Tibial nerve (tissue), 4 donors: ENCODE measurements at regions not wholly inside any gene's neighbourhood (a gene's known extent, or its start where the extent isn't known, plus 50 kb on each side); places are given as distances from the start of the nearest gene placed in this dataset.
A peak's percentile ranks its signal among the peaks of the same experiment; 100 is the strongest.

Source experiments
- DNase-seq, 2 donors: peaks; one replicate each; pipeline ENCODE4 v3.0.0-alpha.2; 2019; ENCODE audit warnings: low spot score in 2 of 2
- H3K27ac ChIP-seq, 4 donors: fragments of 200-600 bp; sonication (generic) in 3 of 4; one replicate each; pipeline ENCODE4 v1.5.1; 2017 to 2019; ENCODE audit warnings: mild to moderate bottlenecking in 1 of 4
- H3K27me3 ChIP-seq, 2 donors: fragments of 200-600 bp; sonication (generic) in 1 of 2; one replicate each; pipeline versions ENCODE4 v1.5.1 to v1.6.0; 2017 to 2019
- H3K36me3 ChIP-seq, 3 donors: fragments of 200-600 bp; sonication (generic); one replicate each; pipeline ENCODE4 v1.5.1; 2018 to 2019
- H3K4me1 ChIP-seq, 4 donors: fragments of 200-600 bp; sonication (generic) in 3 of 4; one replicate each; pipeline ENCODE4 v1.5.1; 2017 to 2019
- H3K4me3 ChIP-seq, 4 donors: fragments of 200-600 bp; sonication (generic) in 3 of 4; one replicate each; pipeline ENCODE4 v1.5.1; 2017 to 2019; ENCODE audit warnings: mild to moderate bottlenecking in 1 of 4, moderate library complexity in 1 of 4
- H3K9me3 ChIP-seq, 4 donors: fragments of 200-600 bp; sonication (generic) in 3 of 4; one replicate each; pipeline ENCODE4 v1.5.1; 2017 to 2019
- CTCF ChIP-seq, 5 experiments: fragments of 200-600 bp in 3 of 5; fragments of 450-650 bp in 2 of 5; sonication (generic) in 3 of 5; IDR thresholded peaks; one replicate each; pipeline ENCODE4 v1.5.1; 2016 to 2019; ENCODE audit warnings: antibody characterized with exemption in 5 of 5, mild to moderate bottlenecking in 3 of 5, moderate library complexity in 2 of 5
- EP300 ChIP-seq, 2 donors: sonication (generic); formaldehyde crosslinking; IDR thresholded peaks; one replicate each; pipeline ENCODE4 v1.6.1; 2017; ENCODE audit warnings: antibody characterized with exemption in 2 of 2, mild to moderate bottlenecking in 1 of 2
- POLR2A ChIP-seq, 2 donors: fragments of 450-650 bp; IDR thresholded peaks; one replicate each; pipeline ENCODE4 v1.6.1; 2017; ENCODE audit warnings: antibody characterized with exemption in 2 of 2, mild to moderate bottlenecking in 2 of 2, moderate library complexity in 2 of 2
- WGBS, 2 donors: methylation state at CpG; one replicate each; pipeline ENCODE4 v1.1.5; 2018; 5-methylcytosine and 5-hydroxymethylcytosine counted together

- WGBS, 2 donors: 94 to 97% methylated on average over 2 to 3 of the region's 3 CpGs
- Histone ChIP-seq H3K27me3 (no peaks in the 10 kb centered on the region), H3K9me3 (no peaks in the 10 kb centered on the region), H3K27ac (no peak overlapping the region), H3K36me3 (no peaks in the 10 kb centered on the region), H3K4me1 (no peaks in the 10 kb centered on the region), H3K4me3 (no peak overlapping the region)
- no peak for DNase-seq
- TF ChIP-seq EP300 (IDR thresholded peaks at IDR 0.05) (no peak), CTCF (IDR thresholded peaks at IDR 0.05) (no peak), POLR2A (IDR thresholded peaks at IDR 0.05) (no peak)
These were observed 1016.0 kb upstream of the INTU start for GRCh38 chr4:126616795-126617194.

GRCh38 chr4:126627255-126627654 lies 1005.5 kb upstream of the INTU start:
- Histone ChIP-seq H3K9me3 (no peaks in the 10 kb centered on the region), H3K27ac (no peak overlapping the region), H3K36me3 (no peaks in the 10 kb centered on the region), H3K27me3 (no peaks in the 10 kb centered on the region), H3K4me1 (no peaks in the 10 kb centered on the region), H3K4me3 (no peak overlapping the region)
- no peak for TF ChIP-seq POLR2A (IDR thresholded peaks at IDR 0.05)
- DNase-seq: no peak

- no peaks in the 10 kb centered on the region for H3K27me3 ChIP-seq
- DNase-seq: no peak
- H3K4me1 ChIP-seq: no peaks in the 10 kb centered on the region
- WGBS, 2 donors: 95% methylated on average over 3 of the region's 3 CpGs
- H3K4me3 ChIP-seq: no peak overlapping the region
- no peaks in the 10 kb centered on the region for H3K36me3 ChIP-seq
- no peak overlapping the region for H3K27ac ChIP-seq
- no peaks in the 10 kb centered on the region for H3K9me3 ChIP-seq
- TF ChIP-seq EP300 (IDR thresholded peaks at IDR 0.05) (no peak), POLR2A (IDR thresholded peaks at IDR 0.05) (no peak), CTCF (IDR thresholded peaks at IDR 0.05) (no peak)
These were observed 1003.8 kb upstream of the INTU start for GRCh38 chr4:126628933-126629332.

- no peak for TF ChIP-seq EP300 (IDR thresholded peaks at IDR 0.05)
- TF ChIP-seq POLR2A (IDR thresholded peaks at IDR 0.05): no peak
- no peak for TF ChIP-seq CTCF (IDR thresholded peaks at IDR 0.05)
- Histone ChIP-seq H3K4me1 (no peaks in the 10 kb centered on the region), H3K36me3 (no peaks in the 10 kb centered on the region), H3K9me3 (no peaks in the 10 kb centered on the region), H3K4me3 (peak overlapping the region in 1 of 4 donors; percentile 6), H3K27me3 (no peaks in the 10 kb centered on the region), H3K27ac (no peak overlapping the region)
- WGBS, 2 donors: 58 to 61% methylated on average over 5 of the region's 5 CpGs
- no peak for DNase-seq
These were observed 1002.5 kb upstream of the INTU start for GRCh38 chr4:126630230-126630629.

- Histone ChIP-seq H3K4me3 (no peak overlapping the region), H3K27ac (no peak overlapping the region), H3K27me3 (no peaks in the 10 kb centered on the region), H3K36me3 (no peaks in the 10 kb centered on the region), H3K4me1 (no peaks in the 10 kb centered on the region), H3K9me3 (no peaks in the 10 kb centered on the region)
- TF ChIP-seq CTCF (IDR thresholded peaks at IDR 0.05): no peak
- no peak for TF ChIP-seq EP300 (IDR thresholded peaks at IDR 0.05)
- no peak for TF ChIP-seq POLR2A (IDR thresholded peaks at IDR 0.05)
- WGBS, 2 donors: 68% methylated on average over 2 of the region's 2 CpGs
- no peak for DNase-seq
These were observed 999.5 kb upstream of the INTU start for GRCh38 chr4:126633306-126633705.

- no peak for TF ChIP-seq EP300 (IDR thresholded peaks at IDR 0.05)
- TF ChIP-seq POLR2A (IDR thresholded peaks at IDR 0.05): no peak
- no peak for TF ChIP-seq CTCF (IDR thresholded peaks at IDR 0.05)
- WGBS, 2 donors: 84 to 87% methylated on average over 3 of the region's 3 CpGs
- Histone ChIP-seq H3K36me3 (no peaks in the 10 kb centered on the region), H3K9me3 (no peaks in the 10 kb centered on the region), H3K27me3 (no peaks in the 10 kb centered on the region), H3K4me1 (no peaks in the 10 kb centered on the region), H3K4me3 (no peak overlapping the region), H3K27ac (no peak overlapping the region)
- no peak for DNase-seq
These were observed 995.1 kb upstream of the INTU start for GRCh38 chr4:126637706-126638105.
